ENCODE measurements at regions not wholly inside any gene's neighbourhood (a gene's known extent, or its start where the extent isn't known, plus 50 kb on each side); places are given as distances from the start of the nearest gene placed in this dataset.

DNA sequence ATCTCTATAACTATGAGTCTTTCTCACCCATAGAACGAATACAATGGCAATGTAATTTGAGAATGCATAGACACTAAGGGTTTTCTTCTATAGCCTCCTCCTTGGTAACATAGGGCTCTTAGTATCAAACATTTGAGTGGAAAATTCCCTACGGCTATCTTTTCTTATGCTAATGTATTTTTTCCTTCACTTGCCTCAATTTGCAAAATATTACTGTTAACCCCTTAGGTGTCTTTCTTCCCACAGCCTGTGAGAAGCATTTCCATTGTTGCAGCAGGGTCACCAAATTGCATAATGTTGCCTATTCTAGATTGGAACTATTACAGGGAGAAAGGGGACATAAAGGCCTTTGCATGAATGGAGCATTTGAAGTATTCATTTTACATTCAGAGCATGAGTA lies 140.5 kb upstream of the RAPGEF2 start:
- TF ChIP-seq POLR2A (IDR thresholded peaks at IDR 0.05): no peak
- TF ChIP-seq, protein P1, sequence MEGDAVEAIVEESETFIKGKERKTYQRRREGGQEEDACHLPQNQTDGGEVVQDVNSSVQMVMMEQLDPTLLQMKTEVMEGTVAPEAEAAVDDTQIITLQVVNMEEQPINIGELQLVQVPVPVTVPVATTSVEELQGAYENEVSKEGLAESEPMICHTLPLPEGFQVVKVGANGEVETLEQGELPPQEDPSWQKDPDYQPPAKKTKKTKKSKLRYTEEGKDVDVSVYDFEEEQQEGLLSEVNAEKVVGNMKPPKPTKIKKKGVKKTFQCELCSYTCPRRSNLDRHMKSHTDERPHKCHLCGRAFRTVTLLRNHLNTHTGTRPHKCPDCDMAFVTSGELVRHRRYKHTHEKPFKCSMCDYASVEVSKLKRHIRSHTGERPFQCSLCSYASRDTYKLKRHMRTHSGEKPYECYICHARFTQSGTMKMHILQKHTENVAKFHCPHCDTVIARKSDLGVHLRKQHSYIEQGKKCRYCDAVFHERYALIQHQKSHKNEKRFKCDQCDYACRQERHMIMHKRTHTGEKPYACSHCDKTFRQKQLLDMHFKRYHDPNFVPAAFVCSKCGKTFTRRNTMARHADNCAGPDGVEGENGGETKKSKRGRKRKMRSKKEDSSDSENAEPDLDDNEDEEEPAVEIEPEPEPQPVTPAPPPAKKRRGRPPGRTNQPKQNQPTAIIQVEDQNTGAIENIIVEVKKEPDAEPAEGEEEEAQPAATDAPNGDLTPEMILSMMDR (IDR thresholded peaks at IDR 0.05): no peak

All from gastroesophageal sphincter (tissue), 3 donors.